ENCODE measurements at regions not wholly inside any gene's neighbourhood (a gene's known extent, or its start where the extent isn't known, plus 50 kb on each side); places are given as distances from the start of the nearest gene placed in this dataset.

- TF ChIP-seq TEAD4 (IDR thresholded peaks at IDR 0.05; ENCODE audit: low read length) (no peak), TEAD4 (CRISPR knock-in tag; IDR thresholded peaks at IDR 0.05; ENCODE audit: borderline replicate concordance) (no peak), POLR2AphosphoS5 (IDR thresholded peaks at IDR 0.05; ENCODE audit: control insufficient read depth, insufficient read depth, low read depth, low read length) (no peak), ELK1 (CRISPR knock-in tag; IDR thresholded peaks at IDR 0.05) (no peak), FOS (IDR thresholded peaks at IDR 0.05; ENCODE audit: extremely low read depth, insufficient read length) (no peak), ERF (CRISPR knock-in tag; IDR thresholded peaks at IDR 0.05) (no peak), STAT5B (CRISPR knock-in tag; IDR thresholded peaks at IDR 0.05) (no peak), HDAC1 (IDR thresholded peaks at IDR 0.05) (peak in 1 of 2 experiments; percentile 48; a peak in 1 of 4 replicates), TAF1 (IDR thresholded peaks at IDR 0.05; ENCODE audit: control insufficient read depth, extremely low read depth, insufficient read depth, low read length, severe bottlenecking) (no peak), ZNF318 (IDR thresholded peaks at IDR 0.05; ENCODE audit: borderline replicate concordance in 1 of 2, low read depth in 1 of 2) (no peak), L3MBTL2 (IDR thresholded peaks at IDR 0.05) (no peak), GATAD2A (IDR thresholded peaks at IDR 0.05) (no peak), SREBF2 (CRISPR knock-in tag; IDR thresholded peaks at IDR 0.05) (no peak), BRD4 (IDR thresholded peaks at IDR 0.05) (no peak), CHD1 (IDR thresholded peaks at IDR 0.05; ENCODE audit: low read length) (no peak), CBFB (CRISPR knock-in tag; IDR thresholded peaks at IDR 0.05) (no peak), ARID1B (IDR thresholded peaks at IDR 0.05) (peak; percentile 41; the same call in 1 of the 2 replicates), PHB2 (IDR thresholded peaks at IDR 0.05; ENCODE audit: low read depth) (no peak), ATF3 (IDR thresholded peaks at IDR 0.05) (no peak), ATF3 (CRISPR knock-in tag; conservative IDR thresholded peaks at IDR 0.05) (no peak), RCOR1 (IDR thresholded peaks at IDR 0.05; ENCODE audit: borderline replicate concordance in 1 of 2, low read depth in 2 of 2, low read length in 2 of 2) (peak in 1 of 2 experiments; percentile 77; a peak in 2 of 4 replicates)
Observed at GRCh38 chr21:29406385-29406784, 107.7 kb downstream of the BACH1 start (continued).
